Esophagus muscularis mucosa (tissue), 4 donors: ENCODE measurements at regions not wholly inside any gene's neighbourhood (a gene's known extent, or its start where the extent isn't known, plus 50 kb on each side); places are given as distances from the start of the nearest gene placed in this dataset.

Experiments used
- DNase-seq: peaks from one replicate; pipeline ENCODE4 v3.0.0-alpha.2; 2017; ENCODE audit errors: extremely low spot score
- H3K27ac ChIP-seq, 4 donors: fragments of 200-600 bp; sonication (generic); replicated peaks in 1 of 4; 1 replicate in 3 of 4; 2 replicates in 1 of 4; pipeline ENCODE4 v1.5.1; 2016 to 2019; ENCODE audit warnings: mild to moderate bottlenecking in 1 of 4
- H3K27me3 ChIP-seq, 4 donors: fragments of 200-600 bp; sonication (generic); one replicate each; pipeline versions ENCODE4 v1.5.1 to v1.6.0; 2016 to 2019
- H3K36me3 ChIP-seq, 4 donors: fragments of 200-600 bp; sonication (generic); one replicate each; pipeline ENCODE4 v1.5.1; 2016 to 2019
- H3K4me1 ChIP-seq, 4 donors: fragments of 200-600 bp; sonication (generic); one replicate each; pipeline ENCODE4 v1.5.1; 2016 to 2019
- H3K4me3 ChIP-seq, 4 donors: fragments of 200-600 bp; sonication (generic); 1 replicate in 2 of 4; 2 replicates in 2 of 4; pipeline ENCODE4 v1.5.1; 2016 to 2019; ENCODE audit warnings: mild to moderate bottlenecking in 4 of 4, moderate library complexity in 1 of 4
- H3K9me3 ChIP-seq, 4 donors: fragments of 200-600 bp; sonication (generic); 1 replicate in 3 of 4; 2 replicates in 1 of 4; pipeline ENCODE4 v1.5.1; 2016 to 2019
- EP300 ChIP-seq: sonication (generic); formaldehyde crosslinking; IDR thresholded peaks from one replicate; pipeline ENCODE4 v1.6.1; 2017; ENCODE audit warnings: antibody characterized with exemption
- POLR2A ChIP-seq: fragments of 450-650 bp; IDR thresholded peaks from one replicate; pipeline ENCODE4 v1.6.1; 2017; ENCODE audit warnings: antibody characterized with exemption, moderate library complexity, mild to moderate bottlenecking, low read depth
- POLR2AphosphoS5 ChIP-seq, 2 donors: sonication (generic); formaldehyde crosslinking; IDR thresholded peaks; one replicate each; pipeline ENCODE4 v1.6.1; 2017; ENCODE audit warnings: antibody characterized with exemption in 2 of 2
- WGBS: methylation state at CpG from one replicate; pipeline ENCODE4 v1.1.5; 2018; 5-methylcytosine and 5-hydroxymethylcytosine counted together
- intact Hi-C: fragments of 100-400 bp; cut with DNase I; formaldehyde crosslinking; loops from one replicate; pipeline ENCODE4 v1.15.1; 2023
- TF ChIP-seq, protein P1 (sequence below), 3 experiments: fragments of 200-600 bp in 2 of 3; fragments of 450-650 bp in 1 of 3; sonication (generic) in 2 of 3; IDR thresholded peaks; one replicate each; pipeline ENCODE4 v1.5.1; 2017 to 2019; ENCODE audit warnings: antibody characterized with exemption in 3 of 3, mild to moderate bottlenecking in 2 of 3, moderate library complexity in 1 of 3

DNA sequence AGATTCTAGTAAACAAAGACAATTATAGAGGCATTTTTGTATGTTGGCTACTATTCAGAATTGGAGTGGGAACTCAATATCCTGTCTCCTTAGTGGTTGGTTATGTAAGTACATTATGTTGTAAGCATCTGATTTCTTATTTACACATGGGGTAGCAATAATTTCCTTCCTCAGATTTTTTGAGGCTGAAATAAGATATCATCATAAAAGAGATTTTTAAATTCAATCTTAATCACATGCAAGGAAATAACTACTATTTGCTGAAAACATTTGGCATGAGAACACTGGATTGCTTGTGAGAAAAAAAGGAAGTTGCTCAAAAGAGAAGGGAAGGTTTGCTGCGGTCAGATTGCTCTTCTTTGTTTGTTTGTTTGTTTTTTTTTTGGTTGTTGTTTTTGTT lies 437.7 kb upstream of the HS3ST1 start:
- intact Hi-C loops, result no loop called here
- Histone ChIP-seq H3K4me3 (no peak overlapping the region), H3K27me3 (no peaks in the 10 kb centered on the region), H3K4me1 (no peaks in the 10 kb centered on the region), H3K27ac (no peak overlapping the region), H3K36me3 (no peaks in the 10 kb centered on the region), H3K9me3 (peaks cover 0 to 8% (median 2%) of the 10 kb centered on the region in 4 donors)
- no peak for DNase-seq
- 45% methylated on average over 1 of the region's 1 CpG for WGBS
- no peak for TF ChIP-seq POLR2AphosphoS5 (IDR thresholded peaks at IDR 0.05)
- TF ChIP-seq EP300, result no peak
- TF ChIP-seq POLR2A, result no peak
- TF ChIP-seq, protein P1, sequence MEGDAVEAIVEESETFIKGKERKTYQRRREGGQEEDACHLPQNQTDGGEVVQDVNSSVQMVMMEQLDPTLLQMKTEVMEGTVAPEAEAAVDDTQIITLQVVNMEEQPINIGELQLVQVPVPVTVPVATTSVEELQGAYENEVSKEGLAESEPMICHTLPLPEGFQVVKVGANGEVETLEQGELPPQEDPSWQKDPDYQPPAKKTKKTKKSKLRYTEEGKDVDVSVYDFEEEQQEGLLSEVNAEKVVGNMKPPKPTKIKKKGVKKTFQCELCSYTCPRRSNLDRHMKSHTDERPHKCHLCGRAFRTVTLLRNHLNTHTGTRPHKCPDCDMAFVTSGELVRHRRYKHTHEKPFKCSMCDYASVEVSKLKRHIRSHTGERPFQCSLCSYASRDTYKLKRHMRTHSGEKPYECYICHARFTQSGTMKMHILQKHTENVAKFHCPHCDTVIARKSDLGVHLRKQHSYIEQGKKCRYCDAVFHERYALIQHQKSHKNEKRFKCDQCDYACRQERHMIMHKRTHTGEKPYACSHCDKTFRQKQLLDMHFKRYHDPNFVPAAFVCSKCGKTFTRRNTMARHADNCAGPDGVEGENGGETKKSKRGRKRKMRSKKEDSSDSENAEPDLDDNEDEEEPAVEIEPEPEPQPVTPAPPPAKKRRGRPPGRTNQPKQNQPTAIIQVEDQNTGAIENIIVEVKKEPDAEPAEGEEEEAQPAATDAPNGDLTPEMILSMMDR (IDR thresholded peaks at IDR 0.05), result no peak

DNA sequence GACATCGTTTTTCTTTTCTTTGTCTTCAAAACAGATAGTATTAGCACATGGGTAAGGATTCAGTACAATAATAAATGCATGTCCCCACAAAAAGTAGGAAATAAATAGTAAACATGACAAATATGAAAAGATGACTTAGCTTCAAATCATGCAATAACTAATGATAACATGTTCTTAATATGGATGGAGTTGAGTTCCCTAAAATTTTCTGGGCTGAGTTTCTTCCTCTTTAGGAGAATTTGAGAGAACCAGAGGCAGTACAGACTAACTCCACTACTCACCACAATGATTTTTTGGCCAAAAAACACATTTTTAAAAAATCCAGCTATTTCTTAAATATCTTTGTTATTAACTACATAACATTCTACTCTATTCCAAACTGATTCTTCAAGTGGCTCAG lies 432.3 kb upstream of the HS3ST1 start:
- intact Hi-C loops, result no loop called here
- Histone ChIP-seq H3K27ac (no peak overlapping the region), H3K36me3 (no peaks in the 10 kb centered on the region), H3K4me3 (no peak overlapping the region), H3K27me3 (no peaks in the 10 kb centered on the region), H3K4me1 (no peaks in the 10 kb centered on the region), H3K9me3 (peaks cover 0 to 9% (median 2%) of the 10 kb centered on the region in 4 donors)
- no peak for DNase-seq
- WGBS, result 84% methylated on average over 1 of the region's 1 CpG
- no peak for TF ChIP-seq POLR2AphosphoS5 (IDR thresholded peaks at IDR 0.05)
- TF ChIP-seq POLR2A, result no peak
- TF ChIP-seq, protein P1 (IDR thresholded peaks at IDR 0.05), result no peak
- TF ChIP-seq EP300, result no peak

DNA sequence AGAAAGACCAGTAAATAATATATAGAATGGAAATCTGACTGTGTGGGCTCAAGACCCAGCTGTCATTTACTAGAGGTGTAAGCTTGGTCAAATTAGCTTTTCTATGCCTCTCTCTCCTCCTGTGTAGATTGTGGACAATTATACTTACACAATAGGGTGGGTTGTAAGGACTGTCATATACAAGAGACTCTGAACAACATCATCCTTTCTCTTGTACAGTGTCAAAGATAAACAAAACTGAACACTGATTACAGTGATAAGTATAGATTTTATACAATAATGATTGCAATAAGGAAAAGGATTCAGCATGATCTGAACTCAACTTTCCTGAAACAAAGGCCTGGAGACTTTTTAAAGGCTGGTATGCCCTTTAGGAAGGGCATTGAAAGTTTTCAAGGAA lies 429.2 kb upstream of the HS3ST1 start:
- Histone ChIP-seq H3K4me3 (no peak overlapping the region), H3K27me3 (no peaks in the 10 kb centered on the region), H3K4me1 (no peaks in the 10 kb centered on the region), H3K27ac (no peak overlapping the region), H3K9me3 (peaks cover 0 to 9% (median 2%) of the 10 kb centered on the region in 4 donors), H3K36me3 (no peaks in the 10 kb centered on the region)
- intact Hi-C loops, result no loop called here
- DNase-seq, result no peak
- TF ChIP-seq POLR2A (no peak), EP300 (no peak), POLR2AphosphoS5 (IDR thresholded peaks at IDR 0.05) (no peak)
- TF ChIP-seq, protein P1 (IDR thresholded peaks at IDR 0.05), result no peak

DNA sequence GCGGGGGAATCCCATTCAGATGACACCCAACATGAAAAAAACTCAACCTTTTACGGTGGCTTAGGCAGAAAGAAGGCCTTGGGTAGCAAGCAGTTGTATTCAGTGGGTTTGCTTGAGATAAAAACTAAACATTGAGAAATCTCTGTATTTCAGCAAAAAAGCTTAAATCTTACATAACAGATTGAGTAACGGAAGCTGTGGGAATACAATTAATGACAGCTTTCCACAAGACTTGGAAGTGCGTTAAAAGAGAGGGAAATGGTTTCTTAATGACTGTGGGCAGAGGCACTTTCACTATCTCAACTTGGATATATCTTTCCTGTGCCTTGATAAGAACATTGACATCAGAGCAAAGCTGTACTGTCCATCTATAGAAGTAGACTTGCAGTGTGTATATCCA lies 418.5 kb upstream of the HS3ST1 start:
- Histone ChIP-seq H3K4me3 (no peak overlapping the region), H3K27me3 (no peaks in the 10 kb centered on the region), H3K9me3 (no peaks in the 10 kb centered on the region), H3K36me3 (no peaks in the 10 kb centered on the region), H3K27ac (no peak overlapping the region), H3K4me1 (no peaks in the 10 kb centered on the region)
- intact Hi-C loops, result no loop called here
- 71% methylated on average over 4 of the region's 4 CpGs for WGBS
- no peak for DNase-seq
- TF ChIP-seq, protein P1 (IDR thresholded peaks at IDR 0.05), result no peak
- TF ChIP-seq POLR2AphosphoS5 (IDR thresholded peaks at IDR 0.05), result no peak
- TF ChIP-seq EP300, result no peak

DNA sequence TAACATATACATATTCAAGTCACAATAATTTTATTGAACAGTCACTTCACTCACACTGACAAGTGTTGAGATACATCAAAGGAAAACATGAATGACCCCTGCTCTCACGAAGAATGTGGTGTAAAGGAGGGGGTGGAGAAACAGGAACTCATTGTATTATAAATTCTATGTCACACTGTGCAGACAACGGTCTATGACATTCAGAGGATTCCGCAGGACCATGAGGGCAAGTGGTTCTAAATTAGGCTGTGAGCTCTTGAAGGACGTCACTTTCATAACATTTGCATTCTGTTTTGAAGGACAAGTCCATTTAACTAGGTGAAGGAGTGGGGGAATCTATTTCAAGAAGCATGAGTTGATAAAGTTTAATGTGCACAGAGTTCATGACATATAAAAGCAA lies 415.2 kb upstream of the HS3ST1 start:
- no peak for DNase-seq
- H3K9me3 ChIP-seq, result no peaks in the 10 kb centered on the region
- TF ChIP-seq EP300 (no peak), POLR2A (no peak), POLR2AphosphoS5 (IDR thresholded peaks at IDR 0.05) (no peak)
- TF ChIP-seq, protein P1 (IDR thresholded peaks at IDR 0.05), result no peak
- H3K4me1 ChIP-seq, result no peaks in the 10 kb centered on the region
- H3K36me3 ChIP-seq, result no peaks in the 10 kb centered on the region
- H3K4me3 ChIP-seq, result no peak overlapping the region
- intact Hi-C loops, result no loop called here
- H3K27me3 ChIP-seq, result no peaks in the 10 kb centered on the region
- no peak overlapping the region for H3K27ac ChIP-seq
- 47% methylated on average over 4 of the region's 4 CpGs for WGBS
